CD14-positive monocyte (primary cell): ENCODE measurements at regions not wholly inside any gene's neighbourhood (a gene's known extent, or its start where the extent isn't known, plus 50 kb on each side); places are given as distances from the start of the nearest gene placed in this dataset.

Experiments used
- DNase-seq, 3 donors: peaks; one replicate each; pipeline ENCODE4 v3.0.0-alpha.2; 2011 to 2022
- H2AFZ ChIP-seq: 2 replicates; pipeline ENCODE4 v1.6.0; 2012; ENCODE audit warnings: mild to moderate bottlenecking, low read depth, low read length, inconsistent platforms; ENCODE audit not compliant: insufficient read depth, poor library complexity, severe bottlenecking
- H3K27ac ChIP-seq, 2 donors: 1 replicate in 1 of 2; 2 replicates in 1 of 2; pipeline ENCODE4 v1.5.1; 2012 to 2013; ENCODE audit warnings: low read length in 2 of 2, control low read depth in 1 of 2, inconsistent platforms in 1 of 2, low read depth in 1 of 2, mild to moderate bottlenecking in 1 of 2
- H3K27me3 ChIP-seq, 2 donors: one replicate each; pipeline versions ENCODE4 v1.6.0 to v1.6.1; 2011 to 2013; ENCODE audit warnings: low read length in 2 of 2; ENCODE audit not compliant: control insufficient read depth in 2 of 2, insufficient read depth in 2 of 2
- H3K36me3 ChIP-seq, 2 donors: replicated peaks in 1 of 2; 1 replicate in 1 of 2; 2 replicates in 1 of 2; pipeline versions ENCODE4 v1.5.1 to v1.6.1; 2012 to 2013; ENCODE audit warnings: low read length in 2 of 2, control low read depth in 1 of 2, inconsistent platforms in 1 of 2, mild to moderate bottlenecking in 1 of 2; ENCODE audit not compliant: insufficient read depth in 2 of 2, control insufficient read depth in 1 of 2
- H3K4me1 ChIP-seq, 2 donors: 1 replicate in 1 of 2; 2 replicates in 1 of 2; pipeline versions ENCODE4 v1.5.1 to v1.6.1; 2012 to 2013; ENCODE audit warnings: low read length in 2 of 2, control low read depth in 1 of 2, inconsistent platforms in 1 of 2, mild to moderate bottlenecking in 1 of 2, moderate library complexity in 1 of 2; ENCODE audit not compliant: insufficient read depth in 2 of 2, control insufficient read depth in 1 of 2
- H3K4me2 ChIP-seq: replicated peaks from 2 replicates; pipeline ENCODE3; 2012; ENCODE audit warnings: low read length, moderate library complexity, mild to moderate bottlenecking; ENCODE audit not compliant: poor library complexity, severe bottlenecking; ENCODE audit errors: extremely low read depth
- H3K4me3 ChIP-seq, 3 experiments: fragments of 200-600 bp in 1 of 3; sonication (generic) in 1 of 3; replicated peaks in 1 of 3; 1 replicate in 2 of 3; 2 replicates in 1 of 3; pipeline ENCODE4 v1.5.1; 2011 to 2013; ENCODE audit warnings: low read length in 3 of 3, mild to moderate bottlenecking in 3 of 3, control low read depth in 2 of 3, low read depth in 2 of 3, inconsistent platforms in 1 of 3, moderate library complexity in 1 of 3
- H3K79me2 ChIP-seq: 2 replicates; pipeline ENCODE4 v1.6.0; 2012; ENCODE audit warnings: mild to moderate bottlenecking, control low read depth, inconsistent platforms, low read length, moderate library complexity; ENCODE audit not compliant: insufficient read depth
- H3K9ac ChIP-seq: 2 replicates; pipeline ENCODE4 v1.6.0; 2017; ENCODE audit warnings: low read length, mild to moderate bottlenecking; ENCODE audit not compliant: insufficient read depth, poor library complexity, severe bottlenecking
- H3K9me3 ChIP-seq, 2 donors: replicated peaks in 1 of 2; 1 replicate in 1 of 2; 2 replicates in 1 of 2; pipeline versions ENCODE4 v1.5.1 to v1.6.1; 2012 to 2013; ENCODE audit warnings: low read length in 2 of 2, control low read depth in 1 of 2; ENCODE audit not compliant: control insufficient read depth in 1 of 2, insufficient read depth in 1 of 2
- H4K20me1 ChIP-seq: 2 replicates; pipeline ENCODE4 v1.6.0; 2012; ENCODE audit warnings: mild to moderate bottlenecking, low read length, control low read depth, moderate library complexity; ENCODE audit not compliant: insufficient read depth
- H3K27ac Mint-ChIP-seq, 7 donors: one replicate each; pipeline ENCODE4 v1.8.0; 2020; ENCODE audit warnings: mild to moderate bottlenecking in 7 of 7, mixed read lengths in 7 of 7, moderate library complexity in 6 of 7, inconsistent platforms in 2 of 7
- H3K27me3 Mint-ChIP-seq, 3 donors: one replicate each; pipeline ENCODE4 v1.8.0; 2021 to 2022; ENCODE audit warnings: low read depth in 3 of 3, mild to moderate bottlenecking in 3 of 3, mixed read lengths in 3 of 3, moderate library complexity in 3 of 3, inconsistent platforms in 1 of 3
- H3K36me3 Mint-ChIP-seq, 2 donors: one replicate each; pipeline ENCODE4 v1.8.0; 2020; ENCODE audit warnings: mixed read lengths in 2 of 2, inconsistent platforms in 1 of 2, mild to moderate bottlenecking in 1 of 2
- H3K4me1 Mint-ChIP-seq: one replicate; pipeline ENCODE4 v1.8.0; 2020; ENCODE audit warnings: mild to moderate bottlenecking, mixed read lengths
- H3K4me3 Mint-ChIP-seq, 2 donors: one replicate each; pipeline ENCODE4 v1.8.0; 2020; ENCODE audit warnings: mild to moderate bottlenecking in 2 of 2, mixed read lengths in 2 of 2, moderate library complexity in 1 of 2
- H3K9me3 Mint-ChIP-seq, 7 donors: one replicate each; pipeline ENCODE4 v1.8.0; 2020 to 2022; ENCODE audit warnings: mixed read lengths in 7 of 7, mild to moderate bottlenecking in 6 of 7, moderate library complexity in 6 of 7, inconsistent platforms in 2 of 7
- WGBS: methylation state at CpG from one replicate; pipeline ENCODE4 v1.1.5; 2013; ENCODE audit warnings: missing lambda C conversion rate; ENCODE audit not compliant: insufficient coverage; 5-methylcytosine and 5-hydroxymethylcytosine counted together
- intact Hi-C, 2 donors: fragments of 100-400 bp; cut with micrococcal nuclease; formaldehyde crosslinking; loops; one replicate each; pipeline versions ENCODE4 v1.15.0 to v1.15.1; 2023
- TF ChIP-seq, protein P1 (sequence below): fragments of 200-600 bp; IDR thresholded peaks from one replicate; pipeline ENCODE4 v1.8.0; 2022; ENCODE audit warnings: antibody characterized with exemption, mild to moderate bottlenecking

DNA sequence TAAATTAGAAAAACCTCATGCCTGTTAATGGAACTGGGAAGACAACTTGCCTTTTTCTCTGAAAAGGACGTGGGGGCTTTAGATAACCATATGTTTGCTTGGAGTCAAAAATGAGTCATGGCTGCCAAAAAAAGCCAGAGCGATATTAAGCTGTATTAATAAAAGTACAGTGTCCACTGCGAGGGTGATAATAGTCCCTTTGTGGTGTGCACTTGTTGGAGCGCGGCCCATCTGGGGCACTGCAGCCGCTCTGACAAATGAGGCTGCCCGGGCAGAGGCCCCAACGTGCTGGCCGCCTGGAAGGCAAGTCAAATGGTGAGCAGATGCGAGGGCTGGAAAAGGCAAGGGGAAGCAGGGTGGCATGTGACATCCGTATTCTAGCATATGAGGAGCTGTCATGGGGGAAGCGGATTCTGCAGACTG lies 103.3 kb upstream of the NCK2 start:
- Histone ChIP-seq H3K36me3 (no peaks in the 10 kb centered on the region), H3K9me3 (no peaks in the 10 kb centered on the region), H3K4me1 (no peaks in the 10 kb centered on the region), H3K27ac (no peak overlapping the region), H3K4me2 (no peak overlapping the region), H3K27me3 (no peaks in the 10 kb centered on the region), H3K79me2 (no peaks in the 10 kb centered on the region), H4K20me1 (no peaks in the 10 kb centered on the region), H3K4me3 (no peak overlapping the region), H3K9ac (no peak overlapping the region), H2AFZ (no peak overlapping the region)
- DNase-seq, result no peak
- Mint-ChIP-seq H3K27ac (no peak overlapping the region), H3K36me3 (no peaks in the 10 kb centered on the region), H3K9me3 (peaks cover 0 to 3% (median 0%) of the 10 kb centered on the region in 7 donors), H3K27me3 (peaks cover 5 to 9% (median 7%) of the 10 kb centered on the region in 3 donors), H3K4me1 (no peaks in the 10 kb centered on the region), H3K4me3 (no peak overlapping the region)
- intact Hi-C loops, result no loop called here
- TF ChIP-seq, protein P1, sequence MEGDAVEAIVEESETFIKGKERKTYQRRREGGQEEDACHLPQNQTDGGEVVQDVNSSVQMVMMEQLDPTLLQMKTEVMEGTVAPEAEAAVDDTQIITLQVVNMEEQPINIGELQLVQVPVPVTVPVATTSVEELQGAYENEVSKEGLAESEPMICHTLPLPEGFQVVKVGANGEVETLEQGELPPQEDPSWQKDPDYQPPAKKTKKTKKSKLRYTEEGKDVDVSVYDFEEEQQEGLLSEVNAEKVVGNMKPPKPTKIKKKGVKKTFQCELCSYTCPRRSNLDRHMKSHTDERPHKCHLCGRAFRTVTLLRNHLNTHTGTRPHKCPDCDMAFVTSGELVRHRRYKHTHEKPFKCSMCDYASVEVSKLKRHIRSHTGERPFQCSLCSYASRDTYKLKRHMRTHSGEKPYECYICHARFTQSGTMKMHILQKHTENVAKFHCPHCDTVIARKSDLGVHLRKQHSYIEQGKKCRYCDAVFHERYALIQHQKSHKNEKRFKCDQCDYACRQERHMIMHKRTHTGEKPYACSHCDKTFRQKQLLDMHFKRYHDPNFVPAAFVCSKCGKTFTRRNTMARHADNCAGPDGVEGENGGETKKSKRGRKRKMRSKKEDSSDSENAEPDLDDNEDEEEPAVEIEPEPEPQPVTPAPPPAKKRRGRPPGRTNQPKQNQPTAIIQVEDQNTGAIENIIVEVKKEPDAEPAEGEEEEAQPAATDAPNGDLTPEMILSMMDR, result no peak
- 75% methylated on average over 10 of the region's 12 CpGs for WGBS

DNA sequence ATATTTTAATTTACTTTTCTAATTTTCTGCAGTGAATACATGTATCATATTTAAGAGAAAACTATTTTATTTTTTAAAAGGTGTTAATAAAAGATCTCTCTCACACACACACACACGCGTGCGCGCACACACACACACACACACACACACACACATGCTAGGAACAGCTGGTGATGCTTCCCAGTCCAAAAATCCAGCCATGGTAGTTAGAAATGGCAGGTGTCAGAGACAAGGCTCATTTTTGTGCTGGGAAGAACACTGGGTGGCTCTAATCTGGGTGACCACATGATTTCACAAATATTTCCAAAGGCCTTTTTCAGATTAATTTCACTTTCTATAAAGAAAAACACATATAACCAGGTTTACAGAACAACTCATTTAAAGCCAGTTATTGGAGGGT lies 104.5 kb upstream of the NCK2 start:
- intact Hi-C loops, result no loop called here
- no peaks in the 10 kb centered on the region for H3K36me3 ChIP-seq
- H3K27me3 Mint-ChIP-seq, result peaks cover 5 to 9% (median 9%) of the 10 kb centered on the region in 3 donors
- H3K27ac Mint-ChIP-seq, result no peak overlapping the region
- H3K79me2 ChIP-seq, result no peaks in the 10 kb centered on the region
- no CpG with 5 or more reads among the region's 4 CpGs for WGBS
- H3K9me3 ChIP-seq, result no peaks in the 10 kb centered on the region
- no peak overlapping the region for H2AFZ ChIP-seq
- H3K27me3 ChIP-seq, result no peaks in the 10 kb centered on the region
- H3K4me2 ChIP-seq, result no peak overlapping the region
- no peaks in the 10 kb centered on the region for H3K9me3 Mint-ChIP-seq
- H3K4me3 ChIP-seq, result no peak overlapping the region
- TF ChIP-seq, protein P1, result no peak
- no peak for DNase-seq
- no peaks in the 10 kb centered on the region for H4K20me1 ChIP-seq
- no peak overlapping the region for H3K9ac ChIP-seq
- H3K36me3 Mint-ChIP-seq, result no peaks in the 10 kb centered on the region
- no peak overlapping the region for H3K4me3 Mint-ChIP-seq
- no peak overlapping the region for H3K27ac ChIP-seq
- H3K4me1 Mint-ChIP-seq, result no peaks in the 10 kb centered on the region
- no peaks in the 10 kb centered on the region for H3K4me1 ChIP-seq
